ENCODE measurements at regions not wholly inside any gene's neighbourhood (a gene's known extent, or its start where the extent isn't known, plus 50 kb on each side); places are given as distances from the start of the nearest gene placed in this dataset.

- no peak for DNase-seq (ENCODE audit: low spot score)
Measured at GRCh38 chr5:3654515-3654914, 58.9 kb downstream of the IRX1 start.

GRCh38 chr5:3656803-3657202 lies 61.2 kb downstream of the IRX1 start:
- DNase-seq (ENCODE audit: low spot score) = no peak

GRCh38 chr5:3657364-3658022 lies 61.9 kb downstream of the IRX1 start:
- no peak for DNase-seq (ENCODE audit: low spot score)

- no peak for DNase-seq (ENCODE audit: low spot score)
Measured at GRCh38 chr5:3658929-3659328, 63.3 kb downstream of the IRX1 start.

- DNase-seq (ENCODE audit: low spot score) = no peak
Measured at GRCh38 chr5:3659907-3660306, 64.3 kb downstream of the IRX1 start.

GRCh38 chr5:3660630-3661029 lies 65.0 kb downstream of the IRX1 start:
- DNase-seq (ENCODE audit: low spot score) = no peak

GRCh38 chr5:3661755-3662296 lies 66.2 kb downstream of the IRX1 start:
- no peak for DNase-seq (ENCODE audit: low spot score)

GRCh38 chr5:3662344-3662743 lies 66.7 kb downstream of the IRX1 start:
- DNase-seq (ENCODE audit: low spot score) = no peak

GRCh38 chr5:3671337-3671736 lies 75.7 kb downstream of the IRX1 start:
- DNase-seq (ENCODE audit: low spot score) = no peak

- no peak for DNase-seq (ENCODE audit: low spot score)
Measured at GRCh38 chr5:3678801-3679200, 83.2 kb downstream of the IRX1 start.

- no peak for DNase-seq (ENCODE audit: low spot score)
Measured at GRCh38 chr5:3680821-3681220, 85.2 kb downstream of the IRX1 start.

GRCh38 chr5:3684118-3684517 lies 88.5 kb downstream of the IRX1 start:
- DNase-seq (ENCODE audit: low spot score) = no peak

- DNase-seq (ENCODE audit: low spot score) = no peak
Measured at GRCh38 chr5:3684771-3685354, 89.2 kb downstream of the IRX1 start.

- DNase-seq (ENCODE audit: low spot score) = no peak
Measured at GRCh38 chr5:3694819-3695218, 99.2 kb downstream of the IRX1 start.

GRCh38 chr5:3695818-3696217 lies 100.2 kb downstream of the IRX1 start:
- no peak for DNase-seq (ENCODE audit: low spot score)

- no peak for DNase-seq (ENCODE audit: low spot score)
Measured at GRCh38 chr5:3698412-3698811, 102.8 kb downstream of the IRX1 start.

GRCh38 chr5:3701694-3702093 lies 106.1 kb downstream of the IRX1 start:
- DNase-seq (ENCODE audit: low spot score) = no peak

- DNase-seq (ENCODE audit: low spot score) = no peak
Measured at GRCh38 chr5:3704661-3705060, 109.0 kb downstream of the IRX1 start.

GRCh38 chr5:3709068-3709716 lies 113.6 kb downstream of the IRX1 start:
- DNase-seq (ENCODE audit: low spot score) = no peak

- DNase-seq (ENCODE audit: low spot score) = no peak
Measured at GRCh38 chr5:3709717-3710348, 114.2 kb downstream of the IRX1 start.

- DNase-seq (ENCODE audit: low spot score) = no peak
Measured at GRCh38 chr5:3715062-3715461, 119.4 kb downstream of the IRX1 start.

GRCh38 chr5:3729631-3730030 lies 134.0 kb downstream of the IRX1 start:
- DNase-seq (ENCODE audit: low spot score) = no peak

- DNase-seq (ENCODE audit: low spot score) = no peak
Measured at GRCh38 chr5:3734632-3735031, 139.0 kb downstream of the IRX1 start.

All from germinal center (tissue), 1 donor.